ENCODE measurements at regions not wholly inside any gene's neighbourhood (a gene's known extent, or its start where the extent isn't known, plus 50 kb on each side); places are given as distances from the start of the nearest gene placed in this dataset.

GRCh38 chr6:153437193-153437592 is 306.1 kb upstream of the RGS17 start:
- Histone ChIP-seq H2AK5ac (ENCODE audit: low read depth, low read length) (no peak overlapping the region), H3K4me3 (ENCODE audit: extremely low read depth in 1 of 4, insufficient read depth in 2 of 4, low read depth in 3 of 4, low read length in 4 of 4) (peak overlapping the region in 1 of 4 experiments; percentile 8; a peak in 1 of 8 replicates), H3K14ac (ENCODE audit: insufficient read length) (no peak overlapping the region), H4K91ac (replicated peaks; ENCODE audit: insufficient read length, low read length) (no peak overlapping the region), H3K79me1 (ENCODE audit: low read depth, low read length) (no peaks in the 10 kb centered on the region), H2BK120ac (replicated peaks; ENCODE audit: low read depth, low read length) (peak overlapping the region; percentile 43), H3K79me2 (ENCODE audit: control insufficient read depth in 1 of 2, insufficient read depth in 2 of 2, low read length in 2 of 2) (no peaks in the 10 kb centered on the region), H2BK20ac (ENCODE audit: low read length) (no peak overlapping the region), H3K23ac (ENCODE audit: insufficient read length) (no peak overlapping the region), H3K9me3 (ENCODE audit: insufficient read depth in 2 of 2, low read depth in 1 of 2, low read length in 1 of 2) (no peaks in the 10 kb centered on the region), H2AFZ (ENCODE audit: low read length) (no peak overlapping the region), H3K4ac (replicated peaks; ENCODE audit: insufficient read length, low read depth, low read length) (no peak overlapping the region), H3K56ac (replicated peaks; ENCODE audit: insufficient read length, low read depth, low read length) (no peak overlapping the region), H3K9ac (replicated peaks in 1 of 4; ENCODE audit: extremely low read depth in 1 of 4, low read depth in 3 of 4, low read length in 3 of 4) (no peak overlapping the region), H3K4me2 (ENCODE audit: insufficient read depth in 1 of 2, low read depth in 2 of 2, low read length in 2 of 2) (peak overlapping the region; percentile 3 to 27; a peak in 1 of 4 replicates), H3K23me2 (ENCODE audit: low read depth, low read length) (no peaks in the 10 kb centered on the region), H4K8ac (ENCODE audit: extremely low read depth, insufficient read depth, low read length) (no peak overlapping the region), H4K20me1 (replicated peaks in 1 of 2; ENCODE audit: control insufficient read depth in 1 of 2, insufficient read depth in 2 of 2, low read length in 2 of 2) (no peaks in the 10 kb centered on the region), H2BK5ac (ENCODE audit: low read depth, low read length) (no peak overlapping the region), H3K18ac (ENCODE audit: extremely low read depth, low read length) (no peak overlapping the region), H3K36me3 (ENCODE audit: control insufficient read depth in 2 of 4, insufficient read depth in 4 of 4, low read length in 3 of 4) (no peaks in the 10 kb centered on the region), H2BK15ac (ENCODE audit: low read length) (no peak overlapping the region), H2BK12ac (ENCODE audit: low read depth, low read length) (no peak overlapping the region), H4K5ac (ENCODE audit: insufficient read length, low read depth, low read length) (no peak overlapping the region), H3K27me3 (replicated peaks in 1 of 4; ENCODE audit: control insufficient read depth in 3 of 4, extremely low read depth in 1 of 4, insufficient read depth in 3 of 4, low read length in 3 of 4) (no peaks in the 10 kb centered on the region), H3K4me1 (replicated peaks in 1 of 4; ENCODE audit: control insufficient read depth in 3 of 4, insufficient read depth in 4 of 4, low read length in 3 of 4) (peaks cover 0 to 15% (median 9%) of the 10 kb centered on the region in 4 experiments; a peak in 5 of 7 replicates), H3K27ac (ENCODE audit: low read depth, low read length) (0 out of 2 replicates have a peak overlapping the region, but pooled peaks have one; percentile 30)
- peak; percentile 36 for FAIRE-seq
- CTCF ChIA-PET (ENCODE audit: partially characterized antibody), result interaction anchor here (1.4 kb wide), 1 partner anchor 75 kb away, joined by 5 read pairs; no protein-coding TSS in a partner anchor
- POLR2A ChIA-PET (ENCODE audit: partially characterized antibody), result no interaction called here
- 10% methylated on average over 3 of the region's 3 CpGs; no CpG with 5 or more reads in 1 of the 2 experiments for WGBS, 2 experiments (ENCODE audit: extremely low coverage in 1 of 2, insufficient coverage in 1 of 2, insufficient read length in 1 of 2, insufficient replicate concordance in 2 of 2, low coverage in 1 of 2, low lambda C conversion rate in 2 of 2, missing lambda C conversion rate in 1 of 2)
- no peak for DNase-seq (ENCODE audit: low read depth in 1 of 2, low spot score in 2 of 2)
- TF ChIP-seq RBBP5 (IDR thresholded peaks at IDR 0.05; ENCODE audit: borderline replicate concordance, low read depth, low read length) (no peak), BCL11A (IDR thresholded peaks at IDR 0.05; ENCODE audit: low read depth in 2 of 2, low read length in 2 of 2) (peak in 1 of 2 experiments; percentile 22), E2F6 (IDR thresholded peaks at IDR 0.05) (no peak)
